Erythroblast (primary cell): ENCODE measurements at regions not wholly inside any gene's neighbourhood (a gene's known extent, or its start where the extent isn't known, plus 50 kb on each side); places are given as distances from the start of the nearest gene placed in this dataset.

Experiments
- GATA1 ChIP-seq: IDR thresholded peaks from 2 replicates; pipeline ENCODE4 v1.6.1; 2011; ENCODE audit warnings: low read depth, mild to moderate bottlenecking, control low read depth, low read length, moderate library complexity
- POLR2A ChIP-seq: IDR thresholded peaks from 2 replicates; pipeline ENCODE4 v1.6.1; 2011; ENCODE audit warnings: mild to moderate bottlenecking, low read length

GRCh38 chr2:120598416-120598815, 137.3 kb upstream of the GLI2 start:
- TF ChIP-seq POLR2A: no peak
- TF ChIP-seq GATA1: no peak
